ENCODE measurements at regions not wholly inside any gene's neighbourhood (a gene's known extent, or its start where the extent isn't known, plus 50 kb on each side); places are given as distances from the start of the nearest gene placed in this dataset.

DNA sequence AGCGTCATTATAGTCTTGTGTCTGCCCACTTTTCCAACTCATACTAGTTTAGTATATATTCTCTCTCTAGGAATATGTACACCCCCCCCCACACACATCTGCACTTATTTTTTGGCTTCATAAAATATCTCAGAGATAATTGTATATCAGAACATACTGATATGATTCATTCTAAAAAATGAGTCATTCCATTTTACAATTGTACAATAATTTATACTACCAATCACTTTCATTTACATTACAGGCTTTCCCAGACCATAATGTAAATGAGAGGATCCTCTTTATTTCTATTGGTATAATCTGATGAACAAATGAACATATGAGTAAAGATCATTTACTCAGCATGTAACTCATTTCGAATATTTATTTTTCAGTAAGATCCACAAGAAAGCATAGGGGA, 1842.9 kb upstream of the C9orf72 start:
- Histone ChIP-seq H2BK5ac (ENCODE audit: low read depth, low read length) (no peak overlapping the region), H3K23me2 (ENCODE audit: low read depth, low read length) (no peaks in the 10 kb centered on the region; the same call in 1 of the 2 replicates), H3K14ac (ENCODE audit: insufficient read length) (no peak overlapping the region), H3K79me2 (ENCODE audit: control insufficient read depth in 1 of 2, insufficient read depth in 2 of 2, low read length in 2 of 2) (no peaks in the 10 kb centered on the region), H3K4me3 (ENCODE audit: extremely low read depth in 1 of 4, insufficient read depth in 2 of 4, low read depth in 3 of 4, low read length in 4 of 4) (no peak overlapping the region), H3K23ac (ENCODE audit: insufficient read length) (no peak overlapping the region), H2BK15ac (ENCODE audit: low read length) (no peak overlapping the region), H2BK12ac (ENCODE audit: low read depth, low read length) (no peak overlapping the region), H3K4ac (replicated peaks; ENCODE audit: insufficient read length, low read depth, low read length) (no peak overlapping the region), H4K8ac (ENCODE audit: extremely low read depth, insufficient read depth, low read length) (no peak overlapping the region), H3K9me3 (ENCODE audit: insufficient read depth in 2 of 2, low read depth in 1 of 2, low read length in 1 of 2) (no peaks in the 10 kb centered on the region), H2AK5ac (ENCODE audit: low read depth, low read length) (no peak overlapping the region), H4K5ac (ENCODE audit: insufficient read length, low read depth, low read length) (no peak overlapping the region), H3K79me1 (ENCODE audit: low read depth, low read length) (no peaks in the 10 kb centered on the region), H3K27ac (ENCODE audit: low read depth, low read length) (no peak overlapping the region), H3K18ac (ENCODE audit: extremely low read depth, low read length) (no peak overlapping the region), H3K9ac (replicated peaks in 1 of 4; ENCODE audit: extremely low read depth in 1 of 4, low read depth in 3 of 4, low read length in 3 of 4) (no peak overlapping the region), H3K27me3 (replicated peaks in 1 of 4; ENCODE audit: control insufficient read depth in 3 of 4, extremely low read depth in 1 of 4, insufficient read depth in 3 of 4, low read length in 3 of 4) (no peaks in the 10 kb centered on the region), H4K91ac (replicated peaks; ENCODE audit: insufficient read length, low read length) (no peak overlapping the region), H4K20me1 (replicated peaks in 1 of 2; ENCODE audit: control insufficient read depth in 1 of 2, insufficient read depth in 2 of 2, low read length in 2 of 2) (no peaks in the 10 kb centered on the region), H3K36me3 (ENCODE audit: control insufficient read depth in 2 of 4, insufficient read depth in 4 of 4, low read length in 3 of 4) (no peaks in the 10 kb centered on the region), H2AFZ (ENCODE audit: low read length) (no peak overlapping the region), H2BK120ac (replicated peaks; ENCODE audit: low read depth, low read length) (no peak overlapping the region), H3K4me1 (replicated peaks in 1 of 4; ENCODE audit: control insufficient read depth in 3 of 4, insufficient read depth in 4 of 4, low read length in 3 of 4) (0 out of 7 replicates have a peak, but pooled peaks cover 0 to 2% (median 0%) of the 10 kb centered on the region in 4 experiments), H3K4me2 (ENCODE audit: insufficient read depth in 1 of 2, low read depth in 2 of 2, low read length in 2 of 2) (no peak overlapping the region), H2BK20ac (ENCODE audit: low read length) (no peak overlapping the region), H3K56ac (replicated peaks; ENCODE audit: insufficient read length, low read depth, low read length) (no peak overlapping the region)
- ChIA-PET CTCF (ENCODE audit: partially characterized antibody) (no interaction called here), POLR2A (ENCODE audit: partially characterized antibody) (no interaction called here)
- DNase-seq (ENCODE audit: low read depth in 1 of 2, low spot score in 2 of 2) (no peak), FAIRE-seq (no peak)
- 85% methylated on average over 2 of the region's 2 CpGs; no CpG with 5 or more reads in 1 of the 2 experiments for WGBS, 2 experiments (ENCODE audit: extremely low coverage in 1 of 2, insufficient coverage in 1 of 2, insufficient read length in 1 of 2, insufficient replicate concordance in 2 of 2, low coverage in 1 of 2, low lambda C conversion rate in 2 of 2, missing lambda C conversion rate in 1 of 2)
- TF ChIP-seq RNF2 (IDR thresholded peaks at IDR 0.05; ENCODE audit: borderline replicate concordance, low read depth, low read length, missing control alignments, poor library complexity, severe bottlenecking) (no peak), TCF12 (IDR thresholded peaks at IDR 0.05; ENCODE audit: low read depth, low read length) (no peak), SP4 (IDR thresholded peaks at IDR 0.05; ENCODE audit: low read length) (no peak), SP1 (IDR thresholded peaks at IDR 0.05; ENCODE audit: low read depth, low read length) (no peak), BACH1 (IDR thresholded peaks at IDR 0.05; ENCODE audit: low read length) (no peak), EP300 (IDR thresholded peaks at IDR 0.05; ENCODE audit: borderline replicate concordance in 1 of 2, low read depth in 2 of 2, low read length in 2 of 2) (no peak), CHD2 (IDR thresholded peaks at IDR 0.05; ENCODE audit: low read length) (no peak), GTF2F1 (IDR thresholded peaks at IDR 0.05; ENCODE audit: borderline replicate concordance, low read depth, low read length) (no peak), SIRT6 (IDR thresholded peaks at IDR 0.05; ENCODE audit: low read length) (no peak), KDM5A (IDR thresholded peaks at IDR 0.05; ENCODE audit: low read length) (no peak), YY1 (IDR thresholded peaks at IDR 0.05; ENCODE audit: low read depth, low read length) (no peak), POLR2A (IDR thresholded peaks at IDR 0.05; ENCODE audit: control extremely low read depth in 1 of 2, low read depth in 2 of 2, low read length in 2 of 2) (no peak)
